HK-2 (cell line): ENCODE measurements at regions not wholly inside any gene's neighbourhood (a gene's known extent, or its start where the extent isn't known, plus 50 kb on each side); places are given as distances from the start of the nearest gene placed in this dataset.
A peak's percentile ranks its signal among the peaks of the same experiment; 100 is the strongest.

Experiments used
- DNase-seq: peaks from one replicate; pipeline ENCODE4 v3.0.0-alpha.2; 2018; ENCODE audit not compliant: unreplicated experiment

DNA sequence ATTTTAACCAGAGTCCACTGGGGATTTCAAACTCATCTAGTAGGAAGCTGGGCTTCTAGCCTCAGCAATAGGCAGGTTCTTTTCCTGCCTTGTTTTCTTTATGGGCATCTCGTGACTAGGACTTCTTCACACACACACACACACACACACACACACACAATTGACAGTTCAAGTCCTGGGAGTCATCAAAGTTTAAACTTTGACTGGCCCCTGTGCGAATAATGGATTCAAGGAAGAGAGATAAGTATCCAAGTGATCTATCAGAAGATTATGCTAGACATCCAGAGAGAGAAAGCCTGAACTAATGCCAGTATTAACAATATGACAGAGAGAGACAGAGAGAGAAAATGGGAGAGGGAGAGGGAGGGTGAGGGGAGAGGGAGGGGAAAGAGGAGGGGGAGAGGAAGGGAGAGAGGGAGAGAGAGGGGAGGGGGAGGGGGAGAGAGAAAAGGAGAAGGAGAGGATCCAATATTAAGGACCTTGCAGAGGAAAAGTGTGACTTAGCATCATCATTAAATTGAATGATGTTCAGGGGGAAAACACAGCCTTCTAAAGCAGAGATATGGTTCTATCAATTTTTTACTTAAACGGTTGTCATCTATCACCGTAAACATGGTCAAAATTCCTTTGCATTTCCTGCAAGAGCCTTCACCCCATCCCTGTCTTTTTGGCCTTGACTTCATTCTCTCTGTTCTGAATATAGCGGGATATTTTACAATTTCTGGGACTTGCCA, 327.6 kb upstream of the ZEB2 start:
- no peak for DNase-seq

DNA sequence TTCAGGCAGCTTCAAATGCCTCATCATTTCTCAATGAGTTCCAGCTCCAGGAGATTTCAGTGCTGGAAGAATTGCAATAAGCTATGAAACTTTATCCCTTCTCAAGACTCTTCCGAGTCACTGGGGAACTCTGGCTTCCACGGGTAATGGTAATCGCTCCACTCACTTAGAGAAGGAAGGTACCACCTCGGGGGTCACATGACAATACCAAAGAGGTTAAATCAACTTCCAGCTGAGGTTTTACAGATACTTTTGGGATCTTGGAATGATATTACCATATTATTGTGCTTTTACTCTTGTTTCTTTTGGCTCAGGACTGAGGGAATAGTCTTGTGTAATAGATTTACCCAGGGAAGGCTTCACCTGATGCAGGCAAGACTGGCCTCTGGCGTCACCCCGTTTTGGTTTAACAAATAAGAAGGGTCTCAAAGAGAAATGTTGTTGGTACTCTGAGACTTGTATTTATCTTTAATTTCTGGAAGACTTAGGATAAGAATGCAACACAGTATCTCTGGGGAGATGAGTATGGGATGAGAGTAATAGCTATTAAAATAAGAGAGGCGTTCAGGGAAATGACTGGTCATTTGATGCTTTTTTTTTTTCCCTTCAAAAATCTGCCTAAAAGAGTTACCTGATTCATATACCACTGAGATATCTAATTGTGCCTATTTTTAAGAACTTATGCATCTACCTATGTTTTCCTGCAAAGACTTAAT, 316.9 kb upstream of the ZEB2 start:
- DNase-seq, result no peak

DNA sequence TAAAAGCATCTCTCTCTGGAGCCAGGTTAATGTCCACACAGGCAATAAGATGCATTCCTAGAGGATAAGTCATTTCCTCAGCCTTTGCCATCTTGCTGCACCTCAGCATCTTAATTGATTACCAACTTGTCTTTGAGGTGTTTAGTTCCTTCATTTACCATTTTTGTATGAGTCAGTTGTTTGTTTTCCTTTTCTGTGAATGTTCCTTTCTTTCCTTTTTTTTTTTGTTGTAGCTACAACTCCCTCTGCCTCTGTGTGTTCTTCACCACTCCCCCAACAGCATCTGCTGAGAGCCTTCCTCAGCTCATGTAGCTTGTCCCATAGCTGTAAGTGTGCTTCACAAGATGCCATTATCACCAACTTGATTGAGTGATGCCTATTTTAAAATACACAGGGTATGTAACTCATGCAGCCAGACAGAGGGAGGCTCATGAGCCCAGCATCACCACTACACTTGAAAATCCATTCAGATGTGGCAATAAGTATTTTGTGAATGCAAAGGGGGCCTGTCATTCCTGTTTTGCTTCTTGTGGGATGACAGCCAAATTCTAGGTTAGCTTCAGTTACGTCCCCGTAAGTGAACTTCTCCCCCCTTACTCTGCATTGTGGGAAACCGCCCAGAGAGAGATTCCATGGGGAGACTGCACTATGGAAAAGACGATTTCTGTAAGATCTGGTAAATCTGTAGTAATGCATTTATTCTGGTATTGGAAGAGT, 315.9 kb upstream of the ZEB2 start:
- no peak for DNase-seq

DNA sequence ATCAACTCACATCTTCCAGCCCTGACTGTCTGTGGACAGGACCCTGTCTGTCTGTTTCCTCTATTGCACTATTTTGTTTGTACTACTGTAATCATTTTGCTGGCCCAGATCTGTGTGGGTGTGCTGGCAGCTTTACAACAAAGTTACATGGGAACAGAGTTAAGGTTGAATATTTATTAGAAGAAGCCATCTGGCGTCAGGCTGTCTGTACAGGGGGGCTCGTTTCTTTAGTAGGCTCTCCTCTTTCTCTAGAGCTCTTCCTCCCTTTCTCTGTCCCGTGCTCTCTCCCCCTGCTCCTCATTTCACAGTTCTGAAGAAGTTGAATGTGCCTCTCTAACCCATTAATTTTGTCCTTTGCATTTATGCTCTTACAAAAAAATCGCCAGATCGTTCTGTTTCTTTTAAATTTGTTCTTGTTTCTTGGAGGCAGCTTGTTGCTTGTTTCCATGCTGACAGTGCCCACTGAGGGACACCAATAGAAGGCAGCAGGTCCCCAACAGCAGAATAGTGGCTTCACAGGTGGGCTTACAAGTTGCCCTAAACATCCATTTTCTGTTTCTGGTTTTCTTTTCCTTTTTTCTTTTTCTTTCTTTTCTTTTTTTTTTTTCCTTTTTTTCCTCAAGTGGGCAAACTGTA, 315.2 kb upstream of the ZEB2 start:
- peak; percentile 22 for DNase-seq

DNA sequence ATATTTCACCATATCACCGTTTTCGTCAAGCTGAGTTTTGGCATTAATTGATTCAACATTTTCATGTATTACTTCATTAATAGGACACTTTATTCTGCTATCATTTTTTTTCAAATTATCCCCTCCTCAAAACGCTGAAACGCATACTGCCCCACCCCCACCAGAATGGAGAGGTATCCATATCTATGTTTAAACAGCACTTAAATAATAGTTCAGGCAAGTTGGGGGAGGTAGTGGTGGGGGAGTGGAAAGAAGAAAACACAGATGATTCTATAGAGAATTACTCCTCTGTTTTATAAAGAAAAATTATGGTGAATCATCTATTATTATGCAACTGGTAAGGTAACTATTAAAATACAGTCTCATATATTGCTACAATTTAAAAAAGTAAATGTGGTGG, 314.4 kb upstream of the ZEB2 start:
- no peak for DNase-seq

DNA sequence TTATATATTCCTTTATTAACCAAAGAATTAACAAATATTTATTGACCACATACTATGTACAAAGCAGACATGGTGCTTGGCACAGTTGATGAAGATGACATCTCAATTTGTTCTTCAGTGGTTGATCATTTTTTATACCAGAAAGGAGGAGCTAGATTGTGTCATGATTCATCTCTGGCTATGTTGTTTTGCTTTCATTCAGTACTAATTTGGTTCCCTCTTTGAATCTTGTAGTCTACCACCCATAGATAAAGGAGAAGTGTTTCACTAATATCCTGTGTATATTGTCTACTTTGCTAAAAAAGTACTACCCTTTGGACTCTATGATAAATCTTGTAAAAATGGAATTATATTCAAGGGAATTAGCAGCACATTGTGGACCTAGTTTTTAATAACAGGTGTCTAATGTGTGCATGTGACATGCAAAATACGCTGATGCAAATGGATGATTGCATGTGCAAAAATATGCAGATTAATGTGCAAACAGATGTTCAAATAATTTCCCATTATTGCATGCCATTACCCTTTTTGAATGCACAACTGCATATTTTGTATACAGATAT, 313.2 kb upstream of the ZEB2 start:
- no peak for DNase-seq

DNA sequence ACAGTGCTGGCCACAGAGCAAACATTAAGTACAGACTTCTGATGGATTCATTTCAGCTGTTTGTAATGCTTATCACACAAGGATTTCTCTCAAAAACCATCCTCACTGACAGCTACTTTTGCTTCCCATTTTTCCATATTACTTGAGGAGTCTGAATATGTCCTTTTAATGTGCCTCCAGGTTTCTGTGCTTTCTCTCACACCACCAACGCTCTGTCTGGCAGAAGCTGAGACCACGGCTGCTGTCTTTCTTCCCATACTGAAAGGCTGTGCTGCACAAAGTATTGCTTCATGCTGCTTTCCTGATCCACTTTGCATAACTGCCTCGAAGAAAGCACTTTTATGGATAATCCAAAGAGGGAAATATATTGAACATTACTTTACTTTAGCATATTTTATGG, 312.1 kb upstream of the ZEB2 start:
- no peak for DNase-seq

DNA sequence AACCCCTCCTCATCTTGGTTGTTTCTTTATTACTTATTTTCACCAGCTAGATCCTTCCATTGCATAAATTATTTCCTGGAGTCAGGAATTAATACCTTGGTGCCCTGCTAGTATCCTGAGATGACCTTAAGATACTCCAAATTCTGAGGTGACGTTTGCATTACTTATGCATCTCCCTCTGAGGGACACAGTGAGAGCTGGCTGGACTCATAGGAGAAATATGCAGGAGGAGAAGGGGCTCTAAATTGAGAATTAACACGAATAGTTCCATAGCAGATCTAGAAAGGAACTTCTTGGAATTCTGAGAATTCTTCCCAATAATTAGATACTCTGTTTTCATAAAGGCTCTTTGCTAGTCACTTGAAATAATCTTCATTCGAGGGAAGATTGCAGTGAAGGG, 310.6 kb upstream of the ZEB2 start:
- DNase-seq, result no peak

DNA sequence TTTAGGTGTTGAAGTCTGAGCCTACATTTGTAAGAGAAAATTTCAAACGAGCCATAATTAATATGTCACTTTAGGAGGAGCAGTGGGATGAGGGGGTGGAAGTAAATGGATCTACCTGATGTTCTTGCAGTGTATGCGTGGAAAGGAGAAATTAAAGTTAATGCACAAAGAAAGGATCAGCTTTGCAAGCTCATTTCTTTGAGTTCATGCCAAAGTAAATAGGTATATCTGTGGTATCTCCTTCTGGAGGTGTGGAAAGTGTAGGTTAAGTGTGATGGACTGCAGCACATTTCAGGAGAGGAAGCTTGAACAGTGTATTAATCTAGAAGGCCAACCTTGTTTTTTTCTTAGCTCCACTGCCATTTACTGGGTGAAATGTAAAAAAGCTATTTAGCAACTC, 307.5 kb upstream of the ZEB2 start:
- DNase-seq, result no peak

DNA sequence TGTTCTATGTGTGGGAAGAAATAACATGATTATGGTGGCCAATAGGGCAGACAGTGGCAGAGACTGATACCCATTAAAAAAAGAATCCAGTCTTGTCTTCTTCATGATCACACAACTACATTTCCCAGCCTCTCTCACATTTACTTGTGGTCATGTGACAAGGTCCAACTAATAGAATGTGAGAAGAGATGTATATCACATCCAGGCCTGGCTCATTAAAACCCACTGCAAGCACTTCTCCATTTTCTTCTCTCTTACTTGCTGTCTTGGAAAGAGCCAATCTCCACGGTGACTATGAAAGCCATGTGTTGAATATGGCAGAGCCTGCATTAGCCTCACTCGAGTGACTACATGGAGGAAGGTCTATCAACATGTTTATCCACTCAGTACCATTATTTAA, 306.2 kb upstream of the ZEB2 start:
- DNase-seq, result no peak

DNA sequence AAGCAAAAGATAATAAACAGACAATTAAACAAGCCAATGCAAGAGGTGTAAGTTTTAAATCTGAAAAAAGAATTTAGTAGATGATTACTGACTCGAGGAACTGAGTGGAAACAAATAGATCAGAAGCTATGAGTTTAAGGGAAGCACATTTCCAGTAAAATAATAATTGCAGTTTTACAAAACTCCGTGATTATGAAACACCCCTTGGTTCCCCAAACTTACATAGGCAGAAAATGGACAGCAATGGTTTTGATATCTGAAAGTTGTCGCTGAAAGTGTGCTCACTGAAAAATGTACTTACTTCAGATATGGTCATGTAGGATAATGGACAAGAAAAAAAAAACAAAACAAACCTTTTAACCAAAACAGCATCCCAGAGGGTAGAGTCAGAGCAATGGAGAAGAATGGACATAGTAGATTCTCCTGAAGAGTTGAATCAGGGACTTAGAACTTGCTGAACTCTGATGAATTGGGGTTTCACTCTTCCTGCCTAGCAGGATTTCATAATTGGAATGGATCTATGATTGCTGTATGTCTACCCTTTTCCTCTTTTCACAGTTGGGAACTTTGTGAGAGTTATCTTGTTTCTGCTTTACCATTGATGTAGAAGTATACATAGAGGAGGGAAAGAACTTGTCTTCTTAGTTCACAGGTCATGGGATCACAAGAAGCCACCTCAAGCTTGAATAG, 305.6 kb upstream of the ZEB2 start:
- no peak for DNase-seq

DNA sequence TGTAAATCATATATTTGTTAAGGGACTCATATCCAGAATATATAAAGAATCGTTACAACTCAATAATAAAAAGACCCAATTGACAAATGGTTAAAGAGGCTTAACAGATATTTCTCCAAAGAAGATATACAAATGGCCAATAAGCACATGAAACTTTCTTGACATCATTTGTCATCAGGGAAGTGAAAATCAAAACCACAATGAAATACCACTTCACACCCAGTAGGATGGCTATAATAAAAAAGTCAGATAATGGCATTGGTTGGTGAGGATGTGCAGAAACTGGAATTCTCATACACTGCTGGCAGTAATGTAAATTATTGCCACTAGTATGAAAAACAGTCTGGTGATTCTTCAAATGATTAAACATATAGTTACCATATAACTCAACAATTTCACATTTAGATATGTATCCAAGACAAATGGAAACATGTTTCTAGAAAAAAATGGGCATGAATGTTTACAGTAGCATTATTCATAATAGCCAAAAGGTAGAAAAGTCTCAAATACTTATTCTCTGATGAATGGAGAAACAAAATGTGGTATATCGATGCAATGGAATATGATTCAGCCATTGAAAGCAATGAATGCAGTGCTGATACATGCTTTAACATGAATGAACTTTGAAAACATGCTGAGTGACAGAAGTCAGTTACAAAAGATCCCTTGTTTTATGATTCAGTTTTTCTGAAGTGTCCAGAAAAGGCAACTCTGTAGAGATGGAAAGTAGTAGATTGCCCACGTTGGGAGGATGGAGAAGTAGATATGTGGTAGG, 304.6 kb upstream of the ZEB2 start:
- no peak for DNase-seq

DNA sequence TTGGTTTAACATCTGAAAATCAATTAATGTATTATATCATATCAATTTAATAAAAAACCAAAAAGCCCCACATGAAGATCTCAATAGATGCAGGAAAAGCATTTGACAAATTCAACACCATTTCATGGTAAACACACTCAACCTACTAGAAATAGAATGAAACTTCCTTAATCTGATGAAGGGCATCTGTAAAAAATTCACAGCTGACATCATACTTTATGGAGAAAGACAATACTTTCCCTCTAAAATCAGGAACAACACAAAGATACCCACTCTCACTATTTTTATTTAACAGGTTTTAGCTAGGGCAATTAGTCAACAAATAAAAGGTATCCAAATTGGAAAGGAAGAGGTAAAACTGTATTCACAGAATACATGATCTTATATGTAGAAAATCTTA, 303.0 kb upstream of the ZEB2 start:
- no peak for DNase-seq

DNA sequence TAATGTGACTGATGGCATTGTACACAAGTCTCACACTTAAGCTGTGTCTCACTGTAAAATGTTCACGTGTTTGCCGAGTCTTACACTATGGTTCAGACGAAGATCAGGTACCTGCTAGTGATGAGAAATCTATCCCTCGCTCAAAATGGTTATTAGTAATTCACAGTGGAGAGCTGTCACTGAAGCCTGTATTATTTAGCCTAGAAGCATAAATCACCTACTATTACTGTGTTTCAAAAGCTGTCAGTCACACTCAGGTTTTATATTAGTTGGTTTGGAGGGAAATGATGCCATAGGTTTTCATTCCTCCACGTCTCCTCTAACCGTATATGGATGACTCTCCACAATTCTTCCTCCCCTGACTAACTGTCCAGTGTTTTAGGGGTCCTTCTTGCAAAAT, 292.4 kb upstream of the ZEB2 start:
- DNase-seq, result no peak

DNA sequence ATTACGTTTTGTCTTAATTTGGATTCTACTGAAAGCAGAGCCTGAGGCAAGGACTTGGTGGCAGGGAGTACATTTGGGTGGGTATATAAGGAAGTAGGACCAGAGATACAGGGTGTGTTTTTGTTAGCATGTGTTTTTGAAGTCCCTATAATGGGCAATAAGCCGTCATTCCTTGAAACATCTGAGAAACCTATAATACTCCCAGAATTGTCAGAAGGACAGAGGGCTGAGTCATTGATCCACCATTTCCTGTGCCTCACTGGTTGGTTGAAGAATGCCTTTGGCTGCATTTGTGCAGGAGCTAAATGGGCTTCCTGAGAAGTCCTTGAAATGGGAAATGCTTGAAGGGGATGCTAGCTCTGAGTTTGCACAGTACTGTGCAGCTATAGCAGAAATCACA, 281.8 kb upstream of the ZEB2 start:
- peak; percentile 7 for DNase-seq

DNA sequence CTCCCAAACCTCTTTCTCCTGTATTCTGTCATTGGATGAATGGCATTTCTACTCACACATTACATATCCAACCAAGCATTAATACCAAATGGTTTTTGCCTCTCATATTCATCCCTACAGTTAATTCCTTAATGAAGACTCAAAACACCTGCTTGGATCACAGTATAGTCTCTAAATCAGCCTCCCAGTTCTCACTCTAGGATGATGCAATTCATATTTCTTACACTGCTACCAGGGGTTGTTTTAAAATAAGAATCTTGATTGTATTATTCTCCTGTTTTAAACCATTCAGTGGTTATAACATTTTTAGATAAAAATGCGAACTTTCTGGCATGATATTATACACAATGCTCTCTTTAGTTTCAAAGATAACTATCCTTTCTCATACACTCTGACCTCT, 281.4 kb upstream of the ZEB2 start:
- no peak for DNase-seq

DNA sequence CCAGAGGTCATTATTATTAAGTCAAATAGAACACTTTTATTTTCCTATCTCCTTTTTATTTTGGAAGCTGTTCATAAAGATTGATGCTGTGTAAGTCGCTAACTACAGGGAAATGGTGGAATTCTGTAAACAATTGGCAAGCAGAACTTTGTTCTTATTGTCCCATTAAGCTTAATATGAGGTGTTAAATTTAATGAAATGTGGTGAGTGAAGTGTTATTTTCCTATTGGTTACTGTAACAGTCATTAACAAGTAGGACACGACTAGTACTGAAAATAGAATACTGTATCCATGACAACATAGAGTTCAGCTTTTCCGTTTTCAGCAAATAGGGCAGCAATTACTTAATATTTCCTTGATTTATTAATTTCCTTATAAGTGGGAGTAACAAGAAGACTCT, 279.1 kb upstream of the ZEB2 start:
- DNase-seq, result no peak

DNA sequence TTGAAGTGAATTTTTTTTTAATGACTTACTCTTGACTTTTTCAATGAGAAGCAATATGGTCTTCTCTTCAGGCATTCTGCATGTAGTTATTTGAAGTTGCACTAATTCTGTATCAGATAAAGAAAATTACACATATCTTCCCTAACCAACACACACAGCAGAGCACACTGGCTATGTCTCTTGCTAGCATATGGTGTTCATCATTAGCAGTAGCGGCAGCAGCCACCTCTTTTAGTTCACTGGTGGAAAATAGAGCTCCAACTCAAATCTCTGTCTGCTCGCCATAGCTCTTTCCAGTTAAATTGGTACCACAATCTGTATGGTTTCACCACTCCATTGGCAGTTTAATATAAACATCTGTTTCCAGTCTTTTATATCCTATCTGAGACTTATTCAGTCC, 278.1 kb upstream of the ZEB2 start:
- DNase-seq, result no peak

DNA sequence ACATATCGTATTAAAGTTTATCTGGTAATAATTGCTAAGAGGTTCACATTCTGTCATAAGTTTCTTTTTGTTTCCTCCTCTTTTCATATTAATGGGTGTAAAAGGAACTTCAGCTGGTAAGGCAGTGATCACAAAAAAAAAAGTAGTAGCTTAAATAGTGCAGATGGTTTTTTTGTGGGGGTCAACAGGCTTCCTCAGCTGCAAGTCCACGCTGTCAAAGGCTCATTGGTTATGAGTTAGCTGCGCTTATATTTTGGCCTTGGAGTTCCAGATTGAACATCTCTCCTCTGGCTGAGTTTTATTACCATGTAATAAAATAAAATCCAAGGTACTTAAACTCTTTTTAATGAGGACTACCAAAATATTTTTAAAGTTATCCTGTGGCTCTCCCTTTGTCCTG, 277.0 kb upstream of the ZEB2 start:
- DNase-seq, result no peak

DNA sequence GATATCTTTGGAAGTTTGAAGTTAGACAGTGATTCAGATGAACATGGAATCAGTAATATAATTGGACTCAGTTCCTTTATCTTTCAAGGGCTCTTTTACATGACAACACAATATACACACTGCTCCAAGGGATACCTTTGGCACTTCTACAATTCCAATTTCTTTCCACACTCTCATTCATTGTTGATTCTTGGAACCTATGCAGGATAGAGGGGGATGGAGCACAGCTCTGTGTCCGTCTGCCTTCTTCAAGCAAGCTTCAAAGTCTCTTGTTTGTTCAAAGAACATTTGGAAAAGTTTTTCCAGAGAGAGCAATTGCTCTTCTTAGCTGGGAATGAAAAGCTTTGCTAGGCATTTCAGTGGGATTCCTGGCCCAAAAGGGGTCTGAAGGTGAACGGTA, 276.2 kb upstream of the ZEB2 start:
- DNase-seq, result no peak

DNA sequence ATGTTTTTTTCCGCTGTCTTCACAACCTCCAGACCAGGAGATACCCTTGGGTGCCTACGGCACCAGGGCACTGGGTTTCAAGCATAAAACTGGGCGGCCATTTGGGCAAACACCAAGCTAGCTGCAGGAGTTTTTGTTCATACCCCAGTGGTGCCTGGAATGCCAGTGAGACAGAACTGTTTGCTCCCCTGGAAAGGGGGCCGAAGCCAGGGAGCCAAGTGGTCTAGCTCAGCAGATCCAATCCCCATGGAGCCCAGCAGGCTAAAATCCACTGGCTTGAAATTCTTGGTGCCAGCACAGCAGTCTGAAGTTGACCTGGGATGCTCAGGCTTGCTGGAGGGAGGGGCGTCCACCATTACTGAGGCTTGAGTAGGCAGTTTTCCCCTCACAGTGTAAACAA, 265.3 kb upstream of the ZEB2 start:
- no peak for DNase-seq
